AG04450 (cell line): ENCODE measurements at regions not wholly inside any gene's neighbourhood (a gene's known extent, or its start where the extent isn't known, plus 50 kb on each side); places are given as distances from the start of the nearest gene placed in this dataset.

Source experiments
- CTCF ChIA-PET: fragments of 300-600, 350-600 bp; formaldehyde crosslinking; extraction: SDS; loops from one replicate; lab custom pipeline; 2022; ENCODE audit warnings: antibody characterized with exemption, inconsistent platforms; lab: Charles Lee
- POLR2A ChIA-PET: fragments of 350-600 bp; formaldehyde crosslinking; extraction: SDS; loops from one replicate; lab custom pipeline; 2021; ENCODE audit warnings: antibody characterized with exemption, inconsistent platforms; lab: Yijun Ruan, JAX
- DNase-seq: peaks from one replicate; pipeline ENCODE4 v3.0.0-alpha.2; 2011; ENCODE audit warnings: low read depth, low spot score
- H3K27ac ChIP-seq: one replicate; pipeline ENCODE4 v1.5.1; 2012; ENCODE audit warnings: low read depth, low read length, control low read depth
- H3K27me3 ChIP-seq: one replicate; pipeline ENCODE4 v1.6.0; 2012; ENCODE audit warnings: low read length; ENCODE audit not compliant: control insufficient read depth, insufficient read depth
- H3K4me3 ChIP-seq: 2 replicates; pipeline ENCODE4 v1.5.1; 2011; ENCODE audit warnings: mild to moderate bottlenecking, low read depth, low read length, control low read depth
- H3K9me3 ChIP-seq: 2 replicates; pipeline ENCODE4 v1.5.1; 2012; ENCODE audit warnings: low read length; ENCODE audit not compliant: control insufficient read depth, insufficient read depth
- CTCF ChIP-seq: IDR thresholded peaks from 2 replicates; pipeline ENCODE4 v1.5.1; 2011; ENCODE audit warnings: low read depth, low read length, control low read depth, inconsistent platforms

- Histone ChIP-seq H3K27ac (no peak overlapping the region), H3K9me3 (peaks cover 4% of the 10 kb centered on the region; the same call in 1 of the 2 replicates), H3K4me3 (no peak overlapping the region), H3K27me3 (no peaks in the 10 kb centered on the region)
- TF ChIP-seq CTCF = no peak
- ChIA-PET POLR2A (no interaction called here), CTCF (no interaction called here)
- no peak for DNase-seq
Measured at GRCh38 chr7:52512656-52513055, 522.8 kb upstream of the POM121L12 start.

DNA sequence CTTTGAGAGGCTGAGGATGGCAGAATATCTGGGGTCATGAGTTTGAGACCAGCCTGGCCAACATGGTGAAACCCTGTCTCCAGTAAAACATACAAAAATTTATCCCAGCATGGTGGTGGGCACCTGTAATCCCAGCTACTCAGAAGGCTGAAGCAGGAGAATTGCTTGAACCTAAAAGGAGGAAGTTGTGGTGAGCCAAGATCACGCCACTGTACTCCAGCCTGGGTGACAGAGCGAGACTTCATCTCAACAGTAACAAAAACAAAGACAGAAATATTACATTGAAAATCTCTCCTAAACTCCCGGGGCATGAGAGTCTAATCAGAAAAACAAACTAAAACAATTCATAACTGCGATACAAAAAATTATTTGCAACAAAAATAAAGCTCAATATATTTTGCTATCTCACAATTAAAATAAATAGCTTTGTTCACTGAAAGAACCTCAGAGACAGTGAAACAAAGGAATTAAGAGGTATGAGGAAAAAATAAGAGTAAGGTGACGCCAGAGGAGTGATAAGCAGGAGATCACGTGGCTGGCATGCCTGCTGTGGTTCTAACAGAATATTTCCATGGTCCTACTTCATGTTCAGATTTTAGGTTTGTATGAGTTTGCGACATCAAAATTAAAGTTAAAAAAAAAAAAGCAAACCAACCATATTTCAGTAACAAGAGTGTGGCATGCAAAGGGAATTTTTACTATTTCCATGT lies 527.7 kb upstream of the POM121L12 start:
- Histone ChIP-seq H3K9me3 (0 out of 2 replicates have a peak, but pooled peaks cover 4% of the 10 kb centered on the region), H3K4me3 (no peak overlapping the region), H3K27me3 (no peaks in the 10 kb centered on the region), H3K27ac (no peak overlapping the region)
- TF ChIP-seq CTCF = no peak
- ChIA-PET CTCF (no interaction called here), POLR2A (no interaction called here)
- no peak for DNase-seq

DNA sequence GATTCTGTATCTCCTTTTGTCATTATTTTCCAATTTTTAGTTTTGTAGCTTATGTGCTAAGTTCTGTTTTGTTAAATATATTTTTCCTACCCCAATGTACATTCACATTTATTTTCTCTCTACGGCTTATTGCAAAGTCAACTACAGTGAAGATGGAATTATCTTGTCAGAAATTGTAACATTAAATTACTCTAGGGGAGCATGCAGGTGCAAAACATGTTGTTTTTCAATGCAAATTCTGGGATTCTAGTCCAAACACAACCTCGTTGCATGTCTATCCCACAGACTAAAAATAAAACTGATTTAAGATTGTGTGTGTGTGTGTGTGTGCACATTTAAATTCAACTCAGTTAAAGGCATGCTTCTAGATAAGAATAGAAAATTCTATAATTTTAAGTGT lies 529.1 kb upstream of the POM121L12 start:
- ChIA-PET POLR2A (no interaction called here), CTCF (no interaction called here)
- Histone ChIP-seq H3K4me3 (no peak overlapping the region), H3K27me3 (no peaks in the 10 kb centered on the region), H3K27ac (no peak overlapping the region), H3K9me3 (0 out of 2 replicates have a peak, but pooled peaks cover 4% of the 10 kb centered on the region)
- no peak for DNase-seq
- no peak for TF ChIP-seq CTCF

- no peaks in the 10 kb centered on the region for H3K27me3 ChIP-seq
- 0 out of 2 replicates have a peak, but pooled peaks cover 4% of the 10 kb centered on the region for H3K9me3 ChIP-seq
- no peak overlapping the region for H3K4me3 ChIP-seq
- no peak overlapping the region for H3K27ac ChIP-seq
- CTCF ChIA-PET = no interaction called here
- POLR2A ChIA-PET = no interaction called here
- DNase-seq = no peak
- no peak for TF ChIP-seq CTCF
Measured at GRCh38 chr7:52504561-52504960, 530.9 kb upstream of the POM121L12 start.

DNA sequence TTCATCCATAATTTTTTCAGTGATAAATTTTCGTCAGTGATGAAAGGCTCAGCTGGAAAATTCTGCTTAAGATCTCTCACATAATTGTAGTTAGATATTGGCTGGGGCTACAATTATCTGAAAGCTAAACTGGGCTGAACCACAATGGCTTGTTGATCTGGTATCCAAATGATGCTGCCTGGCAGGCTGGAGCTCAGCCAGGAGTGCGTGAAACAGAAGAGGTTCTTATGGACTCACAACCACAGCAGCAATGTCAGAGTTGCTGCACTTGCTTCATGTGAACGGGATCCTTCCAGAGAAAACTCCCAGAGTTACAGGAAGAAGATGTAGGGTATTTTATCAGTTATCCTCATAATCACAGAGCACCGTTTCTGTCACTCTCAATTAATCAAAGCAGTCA lies 533.2 kb upstream of the POM121L12 start:
- no peak overlapping the region for H3K4me3 ChIP-seq
- H3K27ac ChIP-seq = no peak overlapping the region
- CTCF ChIA-PET = no interaction called here
- H3K9me3 ChIP-seq = 0 out of 2 replicates have a peak, but pooled peaks cover under 1% of the 10 kb centered on the region
- H3K27me3 ChIP-seq = no peaks in the 10 kb centered on the region
- TF ChIP-seq CTCF = no peak
- POLR2A ChIA-PET = no interaction called here
- no peak for DNase-seq
